Astrocyte (in vitro differentiated cells and primary cell): ENCODE measurements at regions not wholly inside any gene's neighbourhood (a gene's known extent, or its start where the extent isn't known, plus 50 kb on each side); places are given as distances from the start of the nearest gene placed in this dataset.
A peak's percentile ranks its signal among the peaks of the same experiment; 100 is the strongest.

Experiments used
- DNase-seq: peaks from one replicate; pipeline ENCODE4 v3.0.0-alpha.2; 2010; ENCODE audit warnings: low read depth
- FAIRE-seq: peaks from 2 replicates; lab custom pipeline; 2011; peaks lifted over from hg19 to GRCh38; lab: Jason Lieb, UNC
- H2AFZ ChIP-seq: 2 replicates; pipeline ENCODE4 v1.6.0; 2012; ENCODE audit warnings: low read depth, low read length, inconsistent platforms
- H3K27ac ChIP-seq: 2 replicates; pipeline ENCODE4 v1.5.1; 2011; ENCODE audit warnings: low read depth, low read length, inconsistent platforms
- H3K27me3 ChIP-seq: 2 replicates; pipeline ENCODE4 v1.6.0; 2011; ENCODE audit warnings: low read length, inconsistent platforms; ENCODE audit not compliant: insufficient read depth
- H3K36me3 ChIP-seq: 2 replicates; pipeline ENCODE4 v1.5.1; 2011; ENCODE audit warnings: low read length, inconsistent platforms; ENCODE audit not compliant: insufficient read depth
- H3K4me1 ChIP-seq: 2 replicates; pipeline ENCODE4 v1.5.1; 2011; ENCODE audit warnings: low read length, inconsistent platforms; ENCODE audit not compliant: insufficient read depth
- H3K4me2 ChIP-seq: 2 replicates; pipeline ENCODE4 v1.6.0; 2012; ENCODE audit warnings: low read length, inconsistent platforms
- H3K4me3 ChIP-seq: 2 replicates; pipeline ENCODE4 v1.5.1; 2011; ENCODE audit warnings: low read depth, mild to moderate bottlenecking, low read length, inconsistent platforms; ENCODE audit not compliant: insufficient read depth
- H3K79me2 ChIP-seq: 2 replicates; pipeline ENCODE4 v1.6.0; 2012; ENCODE audit warnings: mild to moderate bottlenecking, low read length, inconsistent platforms; ENCODE audit not compliant: insufficient read depth
- H3K9ac ChIP-seq: 2 replicates; pipeline ENCODE4 v1.6.0; 2012; ENCODE audit warnings: mild to moderate bottlenecking, low read length, inconsistent platforms
- H3K9me3 ChIP-seq: 2 replicates; pipeline ENCODE4 v1.5.1; 2012; ENCODE audit warnings: low read depth, mild to moderate bottlenecking, low read length, inconsistent platforms; ENCODE audit not compliant: insufficient read depth
- H4K20me1 ChIP-seq: 2 replicates; pipeline ENCODE4 v1.6.0; 2012; ENCODE audit warnings: low read length, inconsistent platforms; ENCODE audit not compliant: insufficient read depth
- H3K27ac Mint-ChIP-seq: one replicate; pipeline ENCODE4 v1.8.0; 2021; ENCODE audit warnings: mild to moderate bottlenecking, mixed read lengths; ENCODE audit not compliant: unreplicated experiment
- H3K27me3 Mint-ChIP-seq: one replicate; pipeline ENCODE4 v1.8.0; 2021; ENCODE audit warnings: low read depth, mixed read lengths; ENCODE audit not compliant: unreplicated experiment
- H3K36me3 Mint-ChIP-seq: one replicate; pipeline ENCODE4 v1.8.0; 2021; ENCODE audit warnings: low read depth, mixed read lengths; ENCODE audit not compliant: unreplicated experiment
- H3K4me1 Mint-ChIP-seq: one replicate; pipeline ENCODE4 v1.8.0; 2021; ENCODE audit warnings: low read depth, mixed read lengths; ENCODE audit not compliant: unreplicated experiment
- H3K4me3 Mint-ChIP-seq: one replicate; pipeline ENCODE4 v1.8.0; 2021; ENCODE audit warnings: mild to moderate bottlenecking, moderate library complexity, mixed read lengths; ENCODE audit not compliant: unreplicated experiment
- H3K9me3 Mint-ChIP-seq: one replicate; pipeline ENCODE4 v1.8.0; 2021; ENCODE audit warnings: mild to moderate bottlenecking, mixed read lengths; ENCODE audit not compliant: unreplicated experiment
- CTCF ChIP-seq: IDR thresholded peaks from 2 replicates; pipeline ENCODE4 v1.5.1; 2011; ENCODE audit warnings: low read depth, mild to moderate bottlenecking, inconsistent platforms, low read length, moderate library complexity; ENCODE audit not compliant: insufficient read depth
- EZH2 ChIP-seq: IDR thresholded peaks from 2 replicates; pipeline ENCODE4 v1.6.1; 2012; ENCODE audit warnings: mild to moderate bottlenecking, low read length, inconsistent platforms; ENCODE audit not compliant: insufficient read depth

GRCh38 chr3:159896543-159896942 is 92.1 kb upstream of the IL12A start:
- Histone ChIP-seq H3K4me3 (no peak overlapping the region), H3K79me2 (peaks cover 4% of the 10 kb centered on the region), H2AFZ (no peak overlapping the region), H4K20me1 (no peaks in the 10 kb centered on the region), H3K27ac (no peak overlapping the region), H3K36me3 (peaks cover 24% of the 10 kb centered on the region), H3K9me3 (no peaks in the 10 kb centered on the region), H3K27me3 (no peaks in the 10 kb centered on the region), H3K4me1 (peaks cover 26% of the 10 kb centered on the region), H3K9ac (no peak overlapping the region), H3K4me2 (no peak overlapping the region)
- DNase-seq (no peak), FAIRE-seq (no peak)
- Mint-ChIP-seq H3K9me3 (no peaks in the 10 kb centered on the region), H3K4me3 (no peak overlapping the region), H3K36me3 (peaks cover 41% of the 10 kb centered on the region), H3K4me1 (peaks cover 40% of the 10 kb centered on the region), H3K27ac (no peak overlapping the region), H3K27me3 (no peaks in the 10 kb centered on the region)
- TF ChIP-seq EZH2 (no peak), CTCF (no peak)

GRCh38 chr3:159897331-159898075 is 91.1 kb upstream of the IL12A start:
- no peak for TF ChIP-seq EZH2
- no peak for TF ChIP-seq CTCF
- peak overlapping the region; percentile 41 for H3K4me3 Mint-ChIP-seq
- DNase-seq (peak; percentile 74), FAIRE-seq (no peak)
- peak overlapping the region; percentile 6 for H3K4me2 ChIP-seq
- peak overlapping the region; percentile 1 for H3K9ac ChIP-seq
- H3K27me3 Mint-ChIP-seq = no peaks in the 10 kb centered on the region
- H3K36me3 ChIP-seq = peaks cover 19% of the 10 kb centered on the region
- H3K9me3 Mint-ChIP-seq = no peaks in the 10 kb centered on the region
- no peak overlapping the region for H3K4me3 ChIP-seq
- peak overlapping the region; percentile 52 for H3K27ac ChIP-seq
- H3K9me3 ChIP-seq = no peaks in the 10 kb centered on the region
- H4K20me1 ChIP-seq = no peaks in the 10 kb centered on the region
- H3K27ac Mint-ChIP-seq = peak overlapping the region; percentile 80
- peaks cover 17% of the 10 kb centered on the region for H3K4me1 ChIP-seq
- no peak overlapping the region for H2AFZ ChIP-seq
- H3K4me1 Mint-ChIP-seq = peaks cover 35% of the 10 kb centered on the region
- no peaks in the 10 kb centered on the region for H3K27me3 ChIP-seq
- peaks cover 4% of the 10 kb centered on the region for H3K79me2 ChIP-seq
- peaks cover 33% of the 10 kb centered on the region for H3K36me3 Mint-ChIP-seq

- FAIRE-seq = no peak
- DNase-seq = no peak
- TF ChIP-seq CTCF (no peak), EZH2 (no peak)
- no peaks in the 10 kb centered on the region for H3K9me3 Mint-ChIP-seq
- H3K36me3 ChIP-seq = peaks cover 15% of the 10 kb centered on the region
- peak overlapping the region; percentile 80 for H3K27ac Mint-ChIP-seq
- no peak overlapping the region for H2AFZ ChIP-seq
- no peaks in the 10 kb centered on the region for H4K20me1 ChIP-seq
- no peaks in the 10 kb centered on the region for H3K27me3 ChIP-seq
- no peak overlapping the region for H3K9ac ChIP-seq
- H3K27ac ChIP-seq = peak overlapping the region; percentile 52
- peaks cover 4% of the 10 kb centered on the region for H3K79me2 ChIP-seq
- no peak overlapping the region for H3K4me2 ChIP-seq
- peaks cover 17% of the 10 kb centered on the region for H3K4me1 ChIP-seq
- no peaks in the 10 kb centered on the region for H3K9me3 ChIP-seq
- no peak overlapping the region for H3K4me3 ChIP-seq
- peaks cover 36% of the 10 kb centered on the region for H3K4me1 Mint-ChIP-seq
- H3K36me3 Mint-ChIP-seq = peaks cover 28% of the 10 kb centered on the region
- no peaks in the 10 kb centered on the region for H3K27me3 Mint-ChIP-seq
- no peak overlapping the region for H3K4me3 Mint-ChIP-seq
These were observed 90.5 kb upstream of the IL12A start for GRCh38 chr3:159898147-159898546.
